MV-4-11 (cell line): ENCODE measurements at regions not wholly inside any gene's neighbourhood (a gene's known extent, or its start where the extent isn't known, plus 50 kb on each side); places are given as distances from the start of the nearest gene placed in this dataset.
A peak's percentile ranks its signal among the peaks of the same experiment; 100 is the strongest.
"Not testable (repeated sequence)": the region's sequence is repeated elsewhere in the genome, so short reads cannot be mapped to it uniquely, and the experiment has no call there.

Experiments used
- DNase-seq: peaks from one replicate; lab custom pipeline; 2025; lab: John Stamatoyannopoulos, UW

- no peak for DNase-seq
These were observed 391.6 kb upstream of the FKBP1C start for GRCh38 chr6:62819640-62820039.

- no peak for DNase-seq
These were observed 402.5 kb upstream of the FKBP1C start for GRCh38 chr6:62808565-62809293.

DNA sequence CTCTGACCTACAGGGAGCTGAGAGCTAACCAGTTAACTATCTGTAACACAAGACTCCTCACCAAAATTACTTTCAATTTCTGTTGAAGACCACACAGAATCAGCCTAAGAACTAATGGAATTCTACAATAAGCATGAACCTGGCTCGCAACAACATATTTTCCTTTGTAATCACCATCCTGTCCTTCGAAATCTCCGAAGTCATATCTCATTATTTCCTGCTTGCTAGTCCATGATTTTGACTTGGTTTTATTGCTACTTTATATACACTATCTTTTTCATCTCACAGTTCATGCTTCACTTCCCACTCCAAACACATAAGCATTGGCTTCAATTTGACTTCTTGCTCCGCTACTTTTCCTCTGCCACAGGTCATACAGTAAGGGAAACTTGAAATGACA lies 405.8 kb upstream of the FKBP1C start:
- no peak for DNase-seq

- DNase-seq = no peak
These were observed 408.2 kb upstream of the FKBP1C start for GRCh38 chr6:62803094-62803493.

GRCh38 chr6:62797190-62797589 lies 414.1 kb upstream of the FKBP1C start:
- no peak for DNase-seq

- DNase-seq = peak; percentile 4
These were observed 435.7 kb upstream of the FKBP1C start for GRCh38 chr6:62775427-62776022.

GRCh38 chr6:62766174-62766573 lies 445.1 kb upstream of the FKBP1C start:
- not testable (repeated sequence) for DNase-seq

- DNase-seq = no peak
These were observed 446.4 kb upstream of the FKBP1C start for GRCh38 chr6:62764841-62765240.

DNA sequence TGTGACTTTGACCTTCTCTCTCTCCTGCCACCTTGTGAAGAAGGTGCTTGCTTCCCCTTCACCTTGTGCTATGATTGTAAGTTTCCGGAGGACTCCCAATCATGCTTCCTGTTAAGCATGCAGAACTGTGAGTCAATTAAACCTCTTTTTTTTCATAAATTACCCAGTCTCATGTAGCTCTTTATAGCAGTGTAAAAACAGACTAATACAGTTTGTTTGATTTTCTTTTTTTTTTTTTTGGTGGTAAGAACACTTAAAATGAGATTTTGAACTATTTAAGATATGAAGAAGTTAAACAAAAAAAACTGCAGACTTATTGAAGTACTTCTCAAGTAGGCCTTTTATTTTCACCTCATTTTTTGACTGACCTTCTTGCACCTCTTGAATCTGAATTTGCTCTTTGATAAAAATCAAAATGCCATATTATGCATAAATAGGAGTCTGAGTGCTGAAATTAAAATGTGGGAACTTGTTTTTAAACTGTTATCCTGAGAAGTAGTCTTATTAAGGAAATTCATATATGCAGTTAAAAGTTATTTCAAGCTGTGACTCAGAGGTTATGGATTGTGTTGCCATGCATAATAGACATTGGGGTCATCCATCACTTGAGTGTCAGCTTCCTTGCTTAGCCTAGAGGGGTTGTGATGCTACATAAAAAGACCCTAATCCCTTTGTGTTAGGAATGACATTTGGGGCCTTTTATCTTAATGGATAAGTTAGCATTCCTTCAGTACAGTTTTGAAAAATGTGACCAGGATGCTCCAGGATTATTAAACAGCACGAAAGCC lies 447.9 kb upstream of the FKBP1C start:
- no peak for DNase-seq

- no peak for DNase-seq
These were observed 460.9 kb upstream of the KHDRBS2 start for GRCh38 chr6:62746968-62747367.

GRCh38 chr6:62746161-62746560 lies 460.1 kb upstream of the KHDRBS2 start:
- no peak for DNase-seq

DNA sequence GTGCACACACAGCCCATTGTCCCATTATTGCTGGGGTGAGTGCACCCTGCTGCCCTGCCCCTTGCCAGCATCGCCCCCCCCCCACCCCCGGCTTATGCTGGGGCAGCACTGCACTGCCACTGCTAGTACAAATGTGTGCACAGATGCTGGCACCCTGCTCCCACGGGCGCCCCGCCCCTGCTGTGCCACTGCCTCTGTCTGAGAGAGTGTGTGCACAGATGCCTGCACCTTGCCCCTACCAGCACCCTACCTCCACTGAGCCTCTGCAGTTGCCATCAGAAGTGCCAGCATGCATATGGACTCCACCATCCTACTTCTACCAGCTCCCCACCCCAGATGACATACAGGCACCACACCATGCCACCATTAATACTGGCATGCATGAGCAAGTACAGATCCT lies 454.6 kb upstream of the KHDRBS2 start:
- no peak for DNase-seq

GRCh38 chr6:62740171-62740570 lies 454.1 kb upstream of the KHDRBS2 start:
- DNase-seq = no peak

DNA sequence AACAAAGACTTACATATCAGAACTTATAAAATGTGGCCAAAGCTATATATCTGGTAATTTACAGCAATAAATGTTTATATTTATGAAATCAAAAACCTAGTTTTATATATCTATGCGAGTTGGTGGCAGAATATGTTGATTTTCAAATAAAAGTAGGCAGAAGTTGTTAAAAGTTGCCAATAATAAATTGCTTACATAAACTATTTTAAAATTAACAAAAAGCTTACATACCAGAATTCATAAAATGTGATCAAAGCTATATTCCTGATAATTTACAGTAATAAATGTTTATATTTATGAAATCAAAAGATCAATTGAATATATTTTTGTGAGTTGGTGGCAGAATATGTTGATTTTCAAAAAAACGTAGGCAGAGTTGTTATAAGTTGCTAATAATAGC lies 451.8 kb upstream of the KHDRBS2 start:
- no peak for DNase-seq

DNA sequence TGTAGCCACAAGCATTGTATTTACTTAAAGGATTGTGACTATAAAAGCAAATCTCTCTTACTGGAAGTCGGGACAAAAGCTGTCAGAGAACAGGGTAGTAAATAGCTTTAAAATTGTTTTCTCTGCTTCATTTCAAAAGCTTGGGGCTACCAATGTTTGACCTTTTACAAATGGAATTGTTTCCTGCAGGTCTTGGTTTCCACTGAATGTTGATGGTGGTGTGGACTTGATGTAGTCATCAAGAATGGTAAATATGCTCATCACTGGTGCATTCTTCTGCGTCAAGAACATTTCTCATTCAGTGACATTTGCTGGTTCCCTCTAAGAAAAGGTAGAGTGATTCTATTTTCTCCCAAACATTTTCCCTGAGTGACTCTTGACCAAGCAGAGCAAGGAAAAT lies 435.4 kb upstream of the KHDRBS2 start:
- no peak for DNase-seq

DNA sequence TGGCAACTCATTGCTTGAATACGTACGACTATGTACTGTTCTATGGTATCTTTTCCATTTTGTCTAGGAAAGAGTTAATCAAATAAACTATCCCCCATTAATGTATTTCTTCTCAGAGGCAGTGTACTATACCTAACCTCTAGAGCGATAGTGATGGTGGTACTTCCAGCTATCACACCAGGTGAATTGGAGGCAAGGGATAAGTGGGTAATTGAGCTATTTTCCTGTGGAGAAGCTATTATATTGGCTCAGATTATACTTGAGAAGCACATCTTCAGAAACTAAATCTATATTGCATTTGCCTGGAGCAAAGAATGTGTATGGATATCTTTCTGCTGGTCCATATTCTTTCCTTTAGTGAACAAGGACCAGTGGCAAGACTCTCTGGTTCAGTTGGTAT lies 430.7 kb upstream of the KHDRBS2 start:
- DNase-seq = no peak

GRCh38 chr6:62714112-62714511 lies 428.1 kb upstream of the KHDRBS2 start:
- no peak for DNase-seq

DNA sequence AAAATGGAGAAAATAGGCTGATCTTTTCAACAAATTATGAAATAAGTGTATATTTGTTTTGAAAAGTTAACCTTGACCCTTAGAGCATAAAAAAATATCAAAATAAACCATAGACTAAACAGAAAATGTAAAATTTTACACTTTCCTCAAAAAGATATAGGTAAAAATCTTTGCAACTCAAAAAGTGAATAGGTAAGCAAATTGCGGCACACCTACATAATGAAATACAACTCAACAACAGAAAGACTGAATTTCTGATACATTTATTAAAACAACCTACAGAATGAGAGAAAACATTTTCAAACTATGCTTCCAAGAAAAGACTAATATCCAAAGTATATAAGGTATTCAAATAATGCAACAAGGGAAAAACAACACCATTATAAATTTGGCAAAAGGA lies 425.7 kb upstream of the KHDRBS2 start:
- DNase-seq = no peak

- DNase-seq = no peak
These were observed 421.9 kb upstream of the KHDRBS2 start for GRCh38 chr6:62707914-62708313.

DNA sequence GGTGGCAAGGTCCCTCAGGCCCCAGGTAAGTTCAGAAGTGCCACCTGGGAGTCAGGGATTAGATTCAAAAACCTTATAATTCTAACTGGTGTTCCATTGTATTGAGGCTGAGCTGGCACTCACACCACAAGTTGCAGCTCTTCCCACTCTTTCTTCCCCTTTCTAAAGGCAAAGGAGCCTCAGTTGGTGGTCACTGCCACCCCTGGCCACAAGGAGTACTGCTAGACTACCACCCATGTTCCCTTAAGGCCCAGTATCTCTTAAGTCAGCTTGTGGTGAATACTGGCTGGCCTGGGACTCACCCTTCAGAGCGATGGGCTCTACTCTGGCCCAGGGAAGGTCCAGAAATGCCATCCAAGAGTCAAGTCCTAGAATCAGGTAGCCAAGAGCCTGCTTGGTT lies 421.1 kb upstream of the KHDRBS2 start:
- DNase-seq = peak; percentile 57

DNA sequence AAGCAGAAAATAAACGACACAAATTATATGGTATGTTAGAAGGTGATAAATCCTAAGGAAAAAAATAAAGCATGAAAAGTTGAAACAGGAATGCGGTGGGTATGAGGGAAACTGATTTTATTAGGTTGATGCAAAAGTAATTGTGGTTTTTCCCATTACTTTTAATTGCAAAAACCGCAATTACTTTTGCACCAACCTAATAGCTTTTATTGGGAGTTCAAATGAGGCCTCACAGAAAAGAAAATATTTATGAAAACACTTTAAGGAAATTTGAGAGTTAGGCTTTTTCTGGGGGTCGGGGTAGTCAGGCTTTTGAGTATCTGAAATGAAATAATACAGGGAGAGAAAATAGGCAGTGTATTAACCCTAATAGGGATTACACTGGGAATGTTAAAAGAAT lies 397.0 kb upstream of the KHDRBS2 start:
- DNase-seq = no peak

- no peak for DNase-seq
These were observed 395.1 kb upstream of the KHDRBS2 start for GRCh38 chr6:62681108-62681507.

DNA sequence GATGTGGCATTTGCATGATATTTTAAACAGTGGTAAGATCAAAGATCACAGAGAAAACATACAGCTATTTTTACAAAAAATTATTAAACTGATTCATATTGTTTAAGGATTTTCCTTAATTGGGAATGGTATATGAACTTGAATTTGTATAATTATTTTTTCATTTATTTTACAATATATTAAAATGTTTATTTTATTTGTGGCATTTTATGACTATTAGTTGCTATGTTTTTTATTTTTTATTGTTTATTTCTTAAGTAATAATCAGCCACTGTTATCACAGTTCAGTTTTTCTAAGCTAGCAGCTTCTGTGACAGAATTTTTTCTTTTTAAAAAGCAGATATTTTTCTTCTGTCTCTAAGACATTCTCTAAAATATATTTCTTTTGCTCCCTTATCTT lies 387.0 kb upstream of the KHDRBS2 start:
- no peak for DNase-seq
